Retinal pigment epithelial cell (primary cell): ENCODE measurements at regions not wholly inside any gene's neighbourhood (a gene's known extent, or its start where the extent isn't known, plus 50 kb on each side); places are given as distances from the start of the nearest gene placed in this dataset.

Experiments used
- DNase-seq: peaks from one replicate; pipeline ENCODE4 v3.0.0-alpha.2; 2010; ENCODE audit warnings: low read depth
- H3K4me3 ChIP-seq: 2 replicates; pipeline ENCODE4 v1.5.1; 2011; ENCODE audit warnings: mild to moderate bottlenecking, low read length, control low read depth, moderate library complexity
- CTCF ChIP-seq: conservative IDR thresholded peaks from 2 replicates; pipeline ENCODE4 v1.5.1; 2011; ENCODE audit warnings: low read depth, low read length, control low read depth, inconsistent platforms

GRCh38 chr4:114519368-114519767 lies 79.2 kb upstream of the UGT8 start:
- TF ChIP-seq CTCF = no peak
- DNase-seq = no peak
- H3K4me3 ChIP-seq = no peak overlapping the region

GRCh38 chr4:114527170-114527569 lies 71.4 kb upstream of the UGT8 start:
- DNase-seq = no peak
- H3K4me3 ChIP-seq = no peak overlapping the region
- no peak for TF ChIP-seq CTCF

- no peak overlapping the region for H3K4me3 ChIP-seq
- DNase-seq = no peak
- no peak for TF ChIP-seq CTCF
Observed at GRCh38 chr4:114527637-114528036, 71.0 kb upstream of the UGT8 start.

GRCh38 chr4:114535725-114536124 lies 62.9 kb upstream of the UGT8 start:
- no peak overlapping the region for H3K4me3 ChIP-seq
- no peak for DNase-seq
- TF ChIP-seq CTCF = no peak

GRCh38 chr4:114537352-114537751 lies 61.3 kb upstream of the UGT8 start:
- H3K4me3 ChIP-seq = no peak overlapping the region
- DNase-seq = no peak
- TF ChIP-seq CTCF = no peak

- no peak for DNase-seq
- no peak overlapping the region for H3K4me3 ChIP-seq
- no peak for TF ChIP-seq CTCF
Observed at GRCh38 chr4:114538012-114538617, 60.5 kb upstream of the UGT8 start.

GRCh38 chr4:114539985-114540384 lies 58.6 kb upstream of the UGT8 start:
- no peak overlapping the region for H3K4me3 ChIP-seq
- no peak for TF ChIP-seq CTCF
- DNase-seq = no peak
